HL-60/S4 treated with phorbol 12-myristate 13-acetate at 8.2 ng/mL for 4 days and 3 days (cell line): ENCODE measurements at regions not wholly inside any gene's neighbourhood (a gene's known extent, or its start where the extent isn't known, plus 50 kb on each side); places are given as distances from the start of the nearest gene placed in this dataset.

Experiments
- in situ Hi-C: fragments of 300-500 bp; cut with MboI; formaldehyde crosslinking; loops from 2 replicates; pipeline ENCODE4 v1.15.0; 2022; ENCODE audit warnings: low sequenced_read_pairs

- in situ Hi-C loops = no loop called here
These were observed 189.5 kb downstream of the TTC8 start for GRCh38 chr14:89013698-89014568.

GRCh38 chr14:89014569-89014850 lies 190.1 kb downstream of the TTC8 start:
- in situ Hi-C loops = no loop called here

- in situ Hi-C loops = no loop called here
These were observed 190.6 kb downstream of the TTC8 start for GRCh38 chr14:89015016-89015415.

GRCh38 chr14:89017417-89017816 lies 193.0 kb downstream of the TTC8 start:
- in situ Hi-C loops = no loop called here

GRCh38 chr14:89022274-89022673 lies 197.8 kb downstream of the TTC8 start:
- in situ Hi-C loops = no loop called here

GRCh38 chr14:89024691-89025090 lies 200.2 kb downstream of the TTC8 start:
- in situ Hi-C loops = no loop called here

GRCh38 chr14:89025561-89026236 lies 201.2 kb downstream of the TTC8 start:
- in situ Hi-C loops = no loop called here

GRCh38 chr14:89027097-89027740 lies 202.8 kb downstream of the TTC8 start:
- in situ Hi-C loops = no loop called here

- in situ Hi-C loops = no loop called here
These were observed 204.1 kb downstream of the TTC8 start for GRCh38 chr14:89028462-89029134.

GRCh38 chr14:89029961-89030694 lies 205.7 kb downstream of the TTC8 start:
- in situ Hi-C loops = no loop called here

GRCh38 chr14:89030921-89031320 lies 206.5 kb downstream of the TTC8 start:
- in situ Hi-C loops = no loop called here

- in situ Hi-C loops = no loop called here
These were observed 207.7 kb downstream of the TTC8 start for GRCh38 chr14:89032086-89032649.

- in situ Hi-C loops = no loop called here
These were observed 209.3 kb downstream of the TTC8 start for GRCh38 chr14:89033756-89034155.

GRCh38 chr14:89036371-89036770 lies 211.9 kb downstream of the TTC8 start:
- in situ Hi-C loops = no loop called here

GRCh38 chr14:89037065-89037464 lies 212.6 kb downstream of the TTC8 start:
- in situ Hi-C loops = no loop called here

GRCh38 chr14:89040080-89040459 lies 215.6 kb downstream of the TTC8 start:
- in situ Hi-C loops = loop anchor here (10.0 kb wide), 1 partner anchor 875 kb away; no protein-coding TSS in a partner anchor

- in situ Hi-C loops = loop anchor here (10.0 kb wide), 1 partner anchor 874 kb away; no protein-coding TSS in a partner anchor
These were observed 216.2 kb downstream of the TTC8 start for GRCh38 chr14:89040460-89041256.

GRCh38 chr14:89041257-89041582 lies 216.8 kb downstream of the TTC8 start:
- in situ Hi-C loops = loop anchor here (10.0 kb wide), 1 partner anchor 874 kb away; no protein-coding TSS in a partner anchor

- in situ Hi-C loops = loop anchor here (10.0 kb wide), 1 partner anchor 873 kb away; no protein-coding TSS in a partner anchor
These were observed 217.6 kb downstream of the TTC8 start for GRCh38 chr14:89042021-89042420.
